ENCODE measurements at regions not wholly inside any gene's neighbourhood (a gene's known extent, or its start where the extent isn't known, plus 50 kb on each side); places are given as distances from the start of the nearest gene placed in this dataset.

GRCh38 chr13:107192289-107192688 is 624.4 kb upstream of the ARGLU1 start:
- TF ChIP-seq POLR2A (IDR thresholded peaks at IDR 0.05) = no peak
- H3K4me3 ChIP-seq = no peak overlapping the region
- no peaks in the 10 kb centered on the region for H3K4me1 ChIP-seq
- no peaks in the 10 kb centered on the region for H3K9me3 ChIP-seq
- no peaks in the 10 kb centered on the region for H3K27me3 ChIP-seq
- intact Hi-C loops (cut with DNase I; ENCODE audit: low total_unique reads) = no loop called here
- H3K27ac ChIP-seq = no peak overlapping the region
- H3K36me3 ChIP-seq = no peaks in the 10 kb centered on the region
- DNase-seq (ENCODE audit: low spot score in 2 of 2) = no peak

- H3K27ac ChIP-seq = no peak overlapping the region
- H3K4me1 ChIP-seq = no peaks in the 10 kb centered on the region
- no peaks in the 10 kb centered on the region for H3K36me3 ChIP-seq
- no peaks in the 10 kb centered on the region for H3K9me3 ChIP-seq
- DNase-seq (ENCODE audit: low spot score in 2 of 2) = no peak
- no peak overlapping the region for H3K4me3 ChIP-seq
- H3K27me3 ChIP-seq = no peaks in the 10 kb centered on the region
- intact Hi-C loops (cut with DNase I; ENCODE audit: low total_unique reads) = no loop called here
- no peak for TF ChIP-seq POLR2A (IDR thresholded peaks at IDR 0.05)
- no peak for TF ChIP-seq POLR2AphosphoS5 (IDR thresholded peaks at IDR 0.05)
- no peak for TF ChIP-seq CTCF (IDR thresholded peaks at IDR 0.05)
These were observed 622.1 kb upstream of the ARGLU1 start for GRCh38 chr13:107190065-107190464.

- intact Hi-C loops (cut with DNase I; ENCODE audit: low total_unique reads) = no loop called here
- no peaks in the 10 kb centered on the region for H3K27me3 ChIP-seq
- no peak overlapping the region for H3K4me3 ChIP-seq
- H3K4me1 ChIP-seq = no peaks in the 10 kb centered on the region
- H3K27ac ChIP-seq = no peak overlapping the region
- no peaks in the 10 kb centered on the region for H3K36me3 ChIP-seq
- TF ChIP-seq CTCF (IDR thresholded peaks at IDR 0.05) (no peak), POLR2AphosphoS5 (IDR thresholded peaks at IDR 0.05) (no peak), POLR2A (IDR thresholded peaks at IDR 0.05) (no peak)
- no peaks in the 10 kb centered on the region for H3K9me3 ChIP-seq
- DNase-seq (ENCODE audit: low spot score in 2 of 2) = no peak
These were observed 618.0 kb upstream of the ARGLU1 start for GRCh38 chr13:107185889-107186288.

GRCh38 chr13:107170270-107170931 is 602.5 kb upstream of the ARGLU1 start:
- Histone ChIP-seq H3K4me1 (no peaks in the 10 kb centered on the region), H3K4me3 (no peak overlapping the region), H3K36me3 (no peaks in the 10 kb centered on the region), H3K9me3 (no peaks in the 10 kb centered on the region), H3K27me3 (no peaks in the 10 kb centered on the region), H3K27ac (no peak overlapping the region)
- intact Hi-C loops (cut with DNase I; ENCODE audit: low total_unique reads) = no loop called here
- no peak for DNase-seq (ENCODE audit: low spot score in 2 of 2)
- TF ChIP-seq POLR2A (IDR thresholded peaks at IDR 0.05) (no peak), CTCF (IDR thresholded peaks at IDR 0.05) (no peak), POLR2AphosphoS5 (IDR thresholded peaks at IDR 0.05) (no peak)

- H3K27ac ChIP-seq = no peak overlapping the region
- H3K9me3 ChIP-seq = no peaks in the 10 kb centered on the region
- H3K4me1 ChIP-seq = no peaks in the 10 kb centered on the region
- intact Hi-C loops (cut with DNase I; ENCODE audit: low total_unique reads) = no loop called here
- no peak for DNase-seq (ENCODE audit: low spot score in 2 of 2)
- no peaks in the 10 kb centered on the region for H3K27me3 ChIP-seq
- H3K4me3 ChIP-seq = no peak overlapping the region
- H3K36me3 ChIP-seq = no peaks in the 10 kb centered on the region
- no peak for TF ChIP-seq POLR2A (IDR thresholded peaks at IDR 0.05)
- TF ChIP-seq POLR2AphosphoS5 (IDR thresholded peaks at IDR 0.05) = no peak
- no peak for TF ChIP-seq CTCF (IDR thresholded peaks at IDR 0.05)
These were observed 589.3 kb upstream of the ARGLU1 start for GRCh38 chr13:107157271-107157670.

- Histone ChIP-seq H3K27ac (no peak overlapping the region), H3K36me3 (no peaks in the 10 kb centered on the region), H3K4me1 (no peaks in the 10 kb centered on the region), H3K9me3 (no peaks in the 10 kb centered on the region), H3K4me3 (no peak overlapping the region), H3K27me3 (no peaks in the 10 kb centered on the region)
- TF ChIP-seq POLR2A (IDR thresholded peaks at IDR 0.05) (no peak), CTCF (IDR thresholded peaks at IDR 0.05) (no peak), POLR2AphosphoS5 (IDR thresholded peaks at IDR 0.05) (no peak)
- intact Hi-C loops (cut with DNase I; ENCODE audit: low total_unique reads) = no loop called here
- no peak for DNase-seq (ENCODE audit: low spot score in 2 of 2)
These were observed 576.5 kb upstream of the ARGLU1 start for GRCh38 chr13:107144432-107144831.

All from breast epithelium (tissue), 4 donors.